ENCODE measurements at regions not wholly inside any gene's neighbourhood (a gene's known extent, or its start where the extent isn't known, plus 50 kb on each side); places are given as distances from the start of the nearest gene placed in this dataset.

- TF ChIP-seq SP1 (IDR thresholded peaks at IDR 0.05) (no peak), ELF4 (IDR thresholded peaks at IDR 0.05) (no peak), NFRKB (IDR thresholded peaks at IDR 0.05) (no peak), SUZ12 (IDR thresholded peaks at IDR 0.05) (no peak), BHLHE40 (IDR thresholded peaks at IDR 0.05; ENCODE audit: borderline replicate concordance) (no peak), LEF1 (IDR thresholded peaks at IDR 0.05; ENCODE audit: borderline replicate concordance) (no peak), ARNT (IDR thresholded peaks at IDR 0.05) (no peak), ZNF384 (IDR thresholded peaks at IDR 0.05) (no peak), FOXM1 (IDR thresholded peaks at IDR 0.05; ENCODE audit: borderline replicate concordance) (no peak), FOXK2 (IDR thresholded peaks at IDR 0.05) (no peak), HDGF (IDR thresholded peaks at IDR 0.05; ENCODE audit: borderline replicate concordance) (no peak), L3MBTL2 (conservative IDR thresholded peaks at IDR 0.05) (no peak), CTBP1 (IDR thresholded peaks at IDR 0.05; ENCODE audit: borderline replicate concordance) (no peak)
Observed at GRCh38 chr15:69908060-69908459, 189.7 kb downstream of the TLE3 start.

All from HEK293T (cell line).